ENCODE measurements at regions not wholly inside any gene's neighbourhood (a gene's known extent, or its start where the extent isn't known, plus 50 kb on each side); places are given as distances from the start of the nearest gene placed in this dataset.

DNA sequence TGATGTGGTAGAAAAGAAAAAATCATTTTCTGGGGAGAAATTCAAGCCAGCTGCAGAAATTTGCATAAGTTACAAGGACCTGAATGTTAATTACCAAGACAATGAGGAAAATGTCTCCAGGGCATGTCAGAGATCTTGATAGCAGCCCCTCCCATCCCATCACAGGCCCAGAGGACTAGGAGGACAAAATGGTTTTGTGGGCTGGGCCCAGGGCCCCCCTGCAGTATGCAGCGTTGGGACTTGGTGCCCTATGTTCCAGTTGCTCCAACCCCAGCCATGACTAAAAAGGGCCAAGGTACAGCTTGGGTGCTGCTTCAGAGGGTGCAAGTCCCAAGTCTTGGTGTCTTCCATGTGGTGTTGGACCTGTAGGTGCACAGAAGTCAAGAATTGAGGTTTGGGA lies 76.6 kb upstream of the SOX1 start:
- TF ChIP-seq GABPA (IDR thresholded peaks at IDR 0.05; ENCODE audit: low read depth), result no peak
- no peak for TF ChIP-seq YY1 (IDR thresholded peaks at IDR 0.05; ENCODE audit: low read depth)
- TF ChIP-seq, protein P1, sequence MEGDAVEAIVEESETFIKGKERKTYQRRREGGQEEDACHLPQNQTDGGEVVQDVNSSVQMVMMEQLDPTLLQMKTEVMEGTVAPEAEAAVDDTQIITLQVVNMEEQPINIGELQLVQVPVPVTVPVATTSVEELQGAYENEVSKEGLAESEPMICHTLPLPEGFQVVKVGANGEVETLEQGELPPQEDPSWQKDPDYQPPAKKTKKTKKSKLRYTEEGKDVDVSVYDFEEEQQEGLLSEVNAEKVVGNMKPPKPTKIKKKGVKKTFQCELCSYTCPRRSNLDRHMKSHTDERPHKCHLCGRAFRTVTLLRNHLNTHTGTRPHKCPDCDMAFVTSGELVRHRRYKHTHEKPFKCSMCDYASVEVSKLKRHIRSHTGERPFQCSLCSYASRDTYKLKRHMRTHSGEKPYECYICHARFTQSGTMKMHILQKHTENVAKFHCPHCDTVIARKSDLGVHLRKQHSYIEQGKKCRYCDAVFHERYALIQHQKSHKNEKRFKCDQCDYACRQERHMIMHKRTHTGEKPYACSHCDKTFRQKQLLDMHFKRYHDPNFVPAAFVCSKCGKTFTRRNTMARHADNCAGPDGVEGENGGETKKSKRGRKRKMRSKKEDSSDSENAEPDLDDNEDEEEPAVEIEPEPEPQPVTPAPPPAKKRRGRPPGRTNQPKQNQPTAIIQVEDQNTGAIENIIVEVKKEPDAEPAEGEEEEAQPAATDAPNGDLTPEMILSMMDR (IDR thresholded peaks at IDR 0.05), result no peak
- no peak for TF ChIP-seq POLR2AphosphoS5 (IDR thresholded peaks at IDR 0.05; ENCODE audit: low read depth, low read length)
- TF ChIP-seq, protein P2, sequence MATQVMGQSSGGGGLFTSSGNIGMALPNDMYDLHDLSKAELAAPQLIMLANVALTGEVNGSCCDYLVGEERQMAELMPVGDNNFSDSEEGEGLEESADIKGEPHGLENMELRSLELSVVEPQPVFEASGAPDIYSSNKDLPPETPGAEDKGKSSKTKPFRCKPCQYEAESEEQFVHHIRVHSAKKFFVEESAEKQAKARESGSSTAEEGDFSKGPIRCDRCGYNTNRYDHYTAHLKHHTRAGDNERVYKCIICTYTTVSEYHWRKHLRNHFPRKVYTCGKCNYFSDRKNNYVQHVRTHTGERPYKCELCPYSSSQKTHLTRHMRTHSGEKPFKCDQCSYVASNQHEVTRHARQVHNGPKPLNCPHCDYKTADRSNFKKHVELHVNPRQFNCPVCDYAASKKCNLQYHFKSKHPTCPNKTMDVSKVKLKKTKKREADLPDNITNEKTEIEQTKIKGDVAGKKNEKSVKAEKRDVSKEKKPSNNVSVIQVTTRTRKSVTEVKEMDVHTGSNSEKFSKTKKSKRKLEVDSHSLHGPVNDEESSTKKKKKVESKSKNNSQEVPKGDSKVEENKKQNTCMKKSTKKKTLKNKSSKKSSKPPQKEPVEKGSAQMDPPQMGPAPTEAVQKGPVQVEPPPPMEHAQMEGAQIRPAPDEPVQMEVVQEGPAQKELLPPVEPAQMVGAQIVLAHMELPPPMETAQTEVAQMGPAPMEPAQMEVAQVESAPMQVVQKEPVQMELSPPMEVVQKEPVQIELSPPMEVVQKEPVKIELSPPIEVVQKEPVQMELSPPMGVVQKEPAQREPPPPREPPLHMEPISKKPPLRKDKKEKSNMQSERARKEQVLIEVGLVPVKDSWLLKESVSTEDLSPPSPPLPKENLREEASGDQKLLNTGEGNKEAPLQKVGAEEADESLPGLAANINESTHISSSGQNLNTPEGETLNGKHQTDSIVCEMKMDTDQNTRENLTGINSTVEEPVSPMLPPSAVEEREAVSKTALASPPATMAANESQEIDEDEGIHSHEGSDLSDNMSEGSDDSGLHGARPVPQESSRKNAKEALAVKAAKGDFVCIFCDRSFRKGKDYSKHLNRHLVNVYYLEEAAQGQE (IDR thresholded peaks at IDR 0.05; ENCODE audit: low read depth, low read length), result no peak
- TF ChIP-seq, protein P3, sequence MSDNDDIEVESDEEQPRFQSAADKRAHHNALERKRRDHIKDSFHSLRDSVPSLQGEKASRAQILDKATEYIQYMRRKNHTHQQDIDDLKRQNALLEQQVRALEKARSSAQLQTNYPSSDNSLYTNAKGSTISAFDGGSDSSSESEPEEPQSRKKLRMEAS (IDR thresholded peaks at IDR 0.05; ENCODE audit: low read depth), result no peak

All from SK-N-SH (cell line).